Astrocyte of the spinal cord (primary cell): ENCODE measurements at regions not wholly inside any gene's neighbourhood (a gene's known extent, or its start where the extent isn't known, plus 50 kb on each side); places are given as distances from the start of the nearest gene placed in this dataset.
"Not testable (repeated sequence)": the region's sequence is repeated elsewhere in the genome, so short reads cannot be mapped to it uniquely, and the experiment has no call there.

Source experiments
- DNase-seq: peaks from one replicate; pipeline ENCODE4 v3.0.0; 2011; ENCODE audit warnings: low read depth, low spot score
- H3K4me3 ChIP-seq: 2 replicates; pipeline ENCODE4 v1.5.1; 2011; ENCODE audit warnings: low read depth, mild to moderate bottlenecking, low read length, moderate library complexity
- CTCF ChIP-seq: IDR thresholded peaks from 2 replicates; pipeline ENCODE4 v1.5.1; 2012; ENCODE audit warnings: low read depth, mild to moderate bottlenecking, low read length, inconsistent platforms
- in situ Hi-C: cut with HindIII; loops from 2 replicates; pipeline ENCODE4 v1.10.0; 2017; ENCODE audit warnings: low sequenced_read_pairs

- no peak for TF ChIP-seq CTCF
- H3K4me3 ChIP-seq: no peak overlapping the region
- in situ Hi-C loops: no loop called here
- DNase-seq: no peak
Observed at GRCh38 chr1:67918067-67918466, 84.8 kb upstream of the GNG12 start.

DNA sequence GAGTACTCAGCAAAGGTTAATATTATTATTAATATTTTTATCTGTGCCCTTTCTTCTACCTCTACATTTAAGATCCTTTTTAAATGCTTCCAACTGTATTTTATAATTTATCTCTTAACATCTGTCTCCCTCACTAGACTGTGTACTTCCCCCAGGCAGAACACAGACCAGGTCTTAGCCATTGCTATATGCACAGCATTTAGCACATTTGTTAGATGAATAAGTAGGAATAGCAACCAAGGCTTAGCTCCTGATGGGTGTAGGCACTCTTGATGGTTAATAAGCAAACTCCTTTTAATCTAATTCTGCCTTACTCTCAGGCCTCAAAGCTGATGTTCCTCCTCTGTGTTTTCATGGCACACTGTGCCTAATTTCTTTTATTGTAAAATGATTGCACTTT is 83.7 kb upstream of the GNG12 start:
- H3K4me3 ChIP-seq: no peak overlapping the region
- in situ Hi-C loops: no loop called here
- no peak for TF ChIP-seq CTCF
- DNase-seq: no peak

- TF ChIP-seq CTCF: no peak
- no peak for DNase-seq
- in situ Hi-C loops: no loop called here
- no peak overlapping the region for H3K4me3 ChIP-seq
Observed at GRCh38 chr1:67916140-67916886, 83.0 kb upstream of the GNG12 start.

DNA sequence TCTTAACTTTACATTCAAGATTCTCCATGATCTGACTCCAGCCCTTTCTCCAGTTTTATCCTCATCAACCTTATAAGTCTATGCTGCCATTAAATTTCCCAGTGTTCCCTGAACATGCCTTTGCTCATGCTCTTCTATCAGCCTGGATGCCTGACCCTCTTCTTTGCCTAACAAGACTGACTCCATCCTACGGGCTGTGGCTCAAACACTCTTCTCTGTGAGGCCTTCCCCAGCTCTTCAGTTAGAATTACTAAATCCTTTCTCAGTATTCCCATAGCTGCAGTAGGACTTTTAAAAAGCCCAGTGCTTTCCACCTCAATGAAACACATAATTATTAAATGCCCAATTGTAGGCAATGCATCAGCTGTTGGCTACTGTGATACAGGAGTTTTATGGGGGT is 76.5 kb upstream of the GNG12 start:
- in situ Hi-C loops: no loop called here
- no peak for DNase-seq
- TF ChIP-seq CTCF: no peak
- H3K4me3 ChIP-seq: no peak overlapping the region

DNA sequence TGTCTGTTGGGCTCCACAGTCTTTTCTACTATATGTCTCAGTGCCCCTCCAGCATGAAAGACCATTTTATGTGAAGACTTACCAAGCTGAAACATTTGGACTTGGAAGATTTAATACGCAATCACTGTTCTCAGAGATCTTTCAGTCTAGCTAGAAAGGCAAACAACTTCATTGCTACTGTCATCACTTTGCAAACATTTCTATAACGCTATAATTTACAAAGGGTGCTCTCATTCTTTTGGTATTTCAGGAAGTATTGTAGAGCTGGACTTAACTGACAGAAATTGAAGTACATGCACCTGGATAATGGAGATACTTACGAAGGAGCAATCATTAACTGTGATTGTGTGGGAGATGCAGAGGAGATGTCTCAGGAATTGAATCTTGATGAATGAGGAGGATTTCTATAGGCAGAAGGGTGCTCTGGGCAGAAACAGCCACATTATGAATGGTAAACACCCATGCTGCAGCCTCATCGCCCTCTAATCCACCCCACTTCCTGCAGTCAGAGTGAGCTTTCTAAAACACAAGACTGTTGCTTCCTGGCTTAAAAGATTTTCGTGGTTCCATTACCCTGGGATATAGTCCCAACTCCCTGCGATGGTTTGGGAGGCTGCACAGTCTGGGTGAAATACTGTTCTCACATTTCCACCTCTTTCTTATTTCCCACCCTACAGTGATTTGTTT is 75.1 kb upstream of the GNG12 start:
- in situ Hi-C loops: no loop called here
- H3K4me3 ChIP-seq: no peak overlapping the region
- no peak for DNase-seq
- no peak for TF ChIP-seq CTCF

DNA sequence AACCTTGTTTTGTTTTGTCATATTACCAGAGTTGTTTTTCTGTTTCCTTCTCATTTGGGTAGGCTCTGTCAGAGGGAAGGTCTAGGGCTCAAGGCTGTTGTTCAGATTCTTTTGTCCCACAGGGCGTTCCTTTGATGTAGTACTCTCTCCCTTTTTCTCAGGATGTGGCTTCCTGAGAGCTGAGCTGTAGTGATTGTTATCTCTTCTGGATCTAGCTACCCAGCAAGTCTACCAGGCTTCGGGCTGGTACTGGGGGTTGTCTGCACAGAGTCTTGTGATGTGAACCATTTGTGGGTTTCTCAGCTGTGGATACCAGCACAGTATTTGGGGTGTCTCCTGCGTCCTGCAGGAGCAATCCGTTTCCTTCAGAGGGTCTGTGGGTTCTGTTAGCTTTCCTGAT is 74.2 kb upstream of the GNG12 start:
- in situ Hi-C loops, H3K4me3 ChIP-seq, DNase-seq: not testable (repeated sequence)

- DNase-seq, in situ Hi-C loops, H3K4me3 ChIP-seq: not testable (repeated sequence)
Observed at GRCh38 chr1:67906015-67906414, 72.7 kb upstream of the GNG12 start.

DNA sequence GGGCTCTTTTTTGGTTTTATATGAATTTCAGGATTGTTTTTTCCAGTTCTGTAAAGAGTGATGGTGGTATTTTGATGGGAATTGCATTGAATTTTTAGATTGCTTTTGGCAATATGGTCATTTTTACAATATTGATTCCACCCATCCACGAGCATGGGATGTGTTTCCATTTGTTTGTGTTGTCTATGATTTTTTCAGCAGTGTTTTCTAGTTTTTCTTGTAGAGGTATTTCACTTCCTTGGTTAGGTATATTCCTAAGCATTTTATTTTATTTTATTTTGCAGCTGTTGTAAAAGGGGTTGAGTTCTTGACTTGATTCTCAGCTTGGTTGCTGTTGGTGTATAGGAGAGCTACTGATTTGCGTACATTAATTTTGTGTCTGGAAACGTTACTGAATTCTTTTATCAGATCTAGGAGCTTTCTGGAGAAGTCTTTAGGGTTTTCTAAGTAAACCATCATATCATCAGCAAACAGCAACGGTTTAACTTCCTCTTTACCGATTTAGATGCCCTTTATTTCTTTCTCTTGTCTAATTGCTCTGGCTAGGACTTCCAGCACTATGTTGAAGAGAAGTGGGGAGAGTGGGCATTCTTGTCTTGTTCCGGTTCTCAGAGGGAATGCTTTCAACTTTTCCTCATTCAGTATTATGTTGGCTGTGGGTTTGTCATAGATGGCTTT is 69.4 kb upstream of the GNG12 start:
- H3K4me3 ChIP-seq, DNase-seq, in situ Hi-C loops: not testable (repeated sequence)
